ENCODE measurements at regions not wholly inside any gene's neighbourhood (a gene's known extent, or its start where the extent isn't known, plus 50 kb on each side); places are given as distances from the start of the nearest gene placed in this dataset.

DNA sequence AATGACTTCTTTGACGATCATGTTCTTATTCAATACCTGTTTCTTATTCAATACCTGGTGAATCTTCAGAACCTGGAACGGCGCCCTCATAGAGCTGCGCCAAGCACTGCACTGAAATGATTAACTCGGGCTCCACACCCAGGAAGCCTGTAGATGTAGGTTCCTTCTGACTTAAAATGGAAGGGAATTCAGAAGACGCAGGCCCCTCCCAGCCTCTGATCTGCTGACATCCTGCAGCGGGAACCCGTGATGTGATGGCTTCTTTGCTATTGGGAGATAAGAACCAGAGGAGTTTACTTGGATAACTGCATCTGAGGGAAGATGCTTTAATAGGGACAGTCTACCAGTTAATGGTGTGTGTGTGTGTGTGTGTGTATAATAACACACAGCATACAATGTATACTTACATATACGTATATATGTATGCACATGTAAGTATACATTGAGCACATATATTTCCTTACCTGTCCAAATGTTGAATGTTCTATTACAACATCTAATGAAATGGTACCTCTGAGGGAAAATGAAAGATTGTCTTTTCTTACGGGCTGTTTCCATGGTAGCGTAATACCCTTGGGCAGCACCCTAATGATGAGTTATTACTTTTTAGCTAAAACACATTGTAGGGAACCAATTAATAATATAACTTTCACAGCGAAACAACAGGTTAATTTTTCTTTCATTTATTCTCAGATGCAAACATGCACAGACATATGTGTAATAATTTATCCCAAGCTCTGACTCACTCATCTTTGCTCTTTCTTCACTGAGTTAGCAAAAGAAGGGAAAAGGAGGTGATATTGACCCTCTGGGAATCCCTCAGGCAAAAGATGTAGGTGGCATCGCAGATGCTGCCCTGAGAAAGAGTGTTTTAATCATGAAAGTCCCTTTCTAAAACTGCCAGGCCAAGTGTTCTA is 379.8 kb downstream of the SIPA1L2 start:
- POLR2A ChIA-PET (ENCODE audit: low non-redundant PET) = no interaction called here

GRCh38 chr1:232249339-232249738 is 380.6 kb downstream of the SIPA1L2 start:
- H3K4me3 ChIP-seq (ENCODE audit: low read depth, low read length, poor library complexity, severe bottlenecking) = no peak overlapping the region
- intact Hi-C loops (cut with micrococcal nuclease; ENCODE audit: unreplicated experiment) = no loop called here
- no peaks in the 10 kb centered on the region for H3K4me1 ChIP-seq (ENCODE audit: insufficient read depth, low read length, poor library complexity, severe bottlenecking)
- DNase-seq (ENCODE audit: low spot score) = no peak
- H3K9me3 ChIP-seq (ENCODE audit: low read depth, low read length, poor library complexity, severe bottlenecking) = no peaks in the 10 kb centered on the region
- no peaks in the 10 kb centered on the region for H3K27me3 ChIP-seq (replicated peaks; ENCODE audit: insufficient read depth, low read depth, low read length, poor library complexity)
- POLR2A ChIA-PET (ENCODE audit: low non-redundant PET) = no interaction called here
- no peak for TF ChIP-seq EZH2 (IDR thresholded peaks at IDR 0.05; ENCODE audit: borderline replicate concordance, low read depth, low read length, poor library complexity, severe bottlenecking)
- TF ChIP-seq, protein P1, sequence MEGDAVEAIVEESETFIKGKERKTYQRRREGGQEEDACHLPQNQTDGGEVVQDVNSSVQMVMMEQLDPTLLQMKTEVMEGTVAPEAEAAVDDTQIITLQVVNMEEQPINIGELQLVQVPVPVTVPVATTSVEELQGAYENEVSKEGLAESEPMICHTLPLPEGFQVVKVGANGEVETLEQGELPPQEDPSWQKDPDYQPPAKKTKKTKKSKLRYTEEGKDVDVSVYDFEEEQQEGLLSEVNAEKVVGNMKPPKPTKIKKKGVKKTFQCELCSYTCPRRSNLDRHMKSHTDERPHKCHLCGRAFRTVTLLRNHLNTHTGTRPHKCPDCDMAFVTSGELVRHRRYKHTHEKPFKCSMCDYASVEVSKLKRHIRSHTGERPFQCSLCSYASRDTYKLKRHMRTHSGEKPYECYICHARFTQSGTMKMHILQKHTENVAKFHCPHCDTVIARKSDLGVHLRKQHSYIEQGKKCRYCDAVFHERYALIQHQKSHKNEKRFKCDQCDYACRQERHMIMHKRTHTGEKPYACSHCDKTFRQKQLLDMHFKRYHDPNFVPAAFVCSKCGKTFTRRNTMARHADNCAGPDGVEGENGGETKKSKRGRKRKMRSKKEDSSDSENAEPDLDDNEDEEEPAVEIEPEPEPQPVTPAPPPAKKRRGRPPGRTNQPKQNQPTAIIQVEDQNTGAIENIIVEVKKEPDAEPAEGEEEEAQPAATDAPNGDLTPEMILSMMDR (conservative IDR thresholded peaks at IDR 0.05; ENCODE audit: low read depth, low read length) = no peak
- no TSS peak for BruUV-seq (replicated peaks)
- no peaks in the 10 kb centered on the region for H3K36me3 ChIP-seq (ENCODE audit: insufficient read depth, low read length, poor library complexity, severe bottlenecking)
- CTCF ChIA-PET = no interaction called here
- H3K27ac ChIP-seq (ENCODE audit: low read depth, low read length, poor library complexity, severe bottlenecking) = no peak overlapping the region

More for the DNA sequence above, 379.8 kb downstream of the SIPA1L2 start:
- BruUV-seq (replicated peaks) = no TSS peak
- no peaks in the 10 kb centered on the region for H3K4me1 ChIP-seq (ENCODE audit: insufficient read depth, low read length, poor library complexity, severe bottlenecking)
- TF ChIP-seq EZH2 (IDR thresholded peaks at IDR 0.05; ENCODE audit: borderline replicate concordance, low read depth, low read length, poor library complexity, severe bottlenecking) = no peak
- TF ChIP-seq, protein P1 (conservative IDR thresholded peaks at IDR 0.05; ENCODE audit: low read depth, low read length) = no peak
- no peaks in the 10 kb centered on the region for H3K9me3 ChIP-seq (ENCODE audit: low read depth, low read length, poor library complexity, severe bottlenecking)
- intact Hi-C loops (cut with micrococcal nuclease; ENCODE audit: unreplicated experiment) = no loop called here
- H3K27me3 ChIP-seq (replicated peaks; ENCODE audit: insufficient read depth, low read depth, low read length, poor library complexity) = no peaks in the 10 kb centered on the region
- no peaks in the 10 kb centered on the region for H3K36me3 ChIP-seq (ENCODE audit: insufficient read depth, low read length, poor library complexity, severe bottlenecking)
- H3K4me3 ChIP-seq (ENCODE audit: low read depth, low read length, poor library complexity, severe bottlenecking) = no peak overlapping the region
- CTCF ChIA-PET = no interaction called here
- H3K27ac ChIP-seq (ENCODE audit: low read depth, low read length, poor library complexity, severe bottlenecking) = no peak overlapping the region
- DNase-seq (ENCODE audit: low spot score) = no peak

- Histone ChIP-seq H3K4me1 (ENCODE audit: insufficient read depth, low read length, poor library complexity, severe bottlenecking) (no peaks in the 10 kb centered on the region), H3K36me3 (ENCODE audit: insufficient read depth, low read length, poor library complexity, severe bottlenecking) (no peaks in the 10 kb centered on the region), H3K9me3 (ENCODE audit: low read depth, low read length, poor library complexity, severe bottlenecking) (no peaks in the 10 kb centered on the region), H3K27me3 (replicated peaks; ENCODE audit: insufficient read depth, low read depth, low read length, poor library complexity) (no peaks in the 10 kb centered on the region), H3K27ac (ENCODE audit: low read depth, low read length, poor library complexity, severe bottlenecking) (no peak overlapping the region), H3K4me3 (ENCODE audit: low read depth, low read length, poor library complexity, severe bottlenecking) (no peak overlapping the region)
- no TSS peak for BruUV-seq (replicated peaks)
- intact Hi-C loops (cut with micrococcal nuclease; ENCODE audit: unreplicated experiment) = no loop called here
- ChIA-PET CTCF (no interaction called here), POLR2A (ENCODE audit: low non-redundant PET) (no interaction called here)
- DNase-seq (ENCODE audit: low spot score) = peak; percentile 54
- TF ChIP-seq, protein P1 (conservative IDR thresholded peaks at IDR 0.05; ENCODE audit: low read depth, low read length) = no peak
- TF ChIP-seq EZH2 (IDR thresholded peaks at IDR 0.05; ENCODE audit: borderline replicate concordance, low read depth, low read length, poor library complexity, severe bottlenecking) = no peak
Measured at GRCh38 chr1:232248276-232248820, 381.6 kb downstream of the SIPA1L2 start.
